Keratinocyte (primary cell): ENCODE measurements at regions not wholly inside any gene's neighbourhood (a gene's known extent, or its start where the extent isn't known, plus 50 kb on each side); places are given as distances from the start of the nearest gene placed in this dataset.

Experiments used
- DNase-seq: peaks from one replicate; pipeline ENCODE4 v3.0.0-alpha.2; 2011; ENCODE audit warnings: low read depth, missing footprints, low spot score
- FAIRE-seq: peaks from 2 replicates; lab custom pipeline; 2011; peaks lifted over from hg19 to GRCh38; lab: Jason Lieb, UNC
- H2AFZ ChIP-seq: 2 replicates; pipeline ENCODE4 v1.6.0; 2012; ENCODE audit warnings: low read length, control low read depth, inconsistent platforms; ENCODE audit not compliant: control insufficient read depth
- H3K27ac ChIP-seq: 2 replicates; pipeline ENCODE4 v1.5.1; 2011; ENCODE audit warnings: low read length; ENCODE audit not compliant: control insufficient read depth, insufficient read depth
- H3K27me3 ChIP-seq: 3 replicates; pipeline ENCODE4 v1.6.0; 2011; ENCODE audit warnings: low read length; ENCODE audit not compliant: control insufficient read depth, insufficient read depth; ENCODE audit errors: extremely low read depth
- H3K36me3 ChIP-seq, 2 experiments: 2 replicates in 1 of 2; 3 replicates in 1 of 2; pipeline ENCODE4 v1.5.1; 2011; ENCODE audit warnings: low read length in 2 of 2, mild to moderate bottlenecking in 1 of 2; ENCODE audit not compliant: control insufficient read depth in 2 of 2, insufficient read depth in 2 of 2; ENCODE audit errors: extremely low read depth in 1 of 2
- H3K4me1 ChIP-seq: 3 replicates; pipeline ENCODE4 v1.5.1; 2011; ENCODE audit warnings: low read length; ENCODE audit not compliant: control insufficient read depth, insufficient read depth; ENCODE audit errors: extremely low read depth
- H3K4me2 ChIP-seq: 3 replicates; pipeline ENCODE4 v1.6.0; 2011; ENCODE audit warnings: low read depth, low read length; ENCODE audit not compliant: control insufficient read depth, insufficient read depth; ENCODE audit errors: extremely low read depth
- H3K4me3 ChIP-seq, 3 experiments: fragments of 200-600 bp in 1 of 3; sonication (generic) in 1 of 3; 2 replicates in 2 of 3; 3 replicates in 1 of 3; pipeline ENCODE4 v1.5.1; 2011 to 2016; ENCODE audit warnings: low read length in 3 of 3, mild to moderate bottlenecking in 3 of 3, control low read depth in 2 of 3, inconsistent platforms in 1 of 3, low read depth in 1 of 3, mixed read lengths in 1 of 3, mixed run types in 1 of 3, moderate library complexity in 1 of 3; ENCODE audit not compliant: control insufficient read depth in 2 of 3, insufficient read depth in 2 of 3; ENCODE audit errors: extremely low read depth in 1 of 3
- H3K79me2 ChIP-seq: 2 replicates; pipeline ENCODE4 v1.6.0; 2012; ENCODE audit warnings: low read length; ENCODE audit not compliant: control insufficient read depth, insufficient read depth
- H3K9ac ChIP-seq: 3 replicates; pipeline ENCODE4 v1.6.0; 2011; ENCODE audit warnings: low read length; ENCODE audit not compliant: control insufficient read depth, insufficient read depth; ENCODE audit errors: extremely low read depth
- H3K9me1 ChIP-seq: 3 replicates; pipeline ENCODE4 v1.6.0; 2011; ENCODE audit warnings: low read length; ENCODE audit not compliant: control insufficient read depth, insufficient read depth; ENCODE audit errors: extremely low read depth
- H3K9me3 ChIP-seq: 2 replicates; pipeline ENCODE4 v1.5.1; 2012; ENCODE audit warnings: low read depth, low read length; ENCODE audit not compliant: control insufficient read depth
- H4K20me1 ChIP-seq: 3 replicates; pipeline ENCODE4 v1.6.0; 2011; ENCODE audit warnings: low read length; ENCODE audit not compliant: control insufficient read depth, insufficient read depth; ENCODE audit errors: extremely low read depth
- EZH2 ChIP-seq: IDR thresholded peaks from one replicate; pipeline ENCODE4 v1.6.1; 2012; ENCODE audit warnings: inconsistent platforms, mild to moderate bottlenecking, low read length, moderate library complexity
- dilution Hi-C: fragments of 300-500 bp; cut with MboI; formaldehyde crosslinking; loops from one replicate; pipeline ENCODE4 v1.7.0; 2020; ENCODE audit warnings: low sequenced_read_pairs; ENCODE audit not compliant: extremely low pct_ligation_motif_present
- TF ChIP-seq, protein P1 (sequence below), 3 experiments: IDR thresholded peaks in 1 of 3; conservative IDR thresholded peaks in 1 of 3; optimal IDR thresholded peaks in 1 of 3; 2 replicates in 2 of 3; 3 replicates in 1 of 3; pipeline versions ENCODE3 to v1.5.1; 2011; ENCODE audit warnings: low read length in 3 of 3, mild to moderate bottlenecking in 3 of 3, moderate library complexity in 2 of 3, control low read depth in 1 of 3, inconsistent platforms in 1 of 3; ENCODE audit not compliant: insufficient read depth in 2 of 3; ENCODE audit errors: extremely low read depth in 1 of 3

DNA sequence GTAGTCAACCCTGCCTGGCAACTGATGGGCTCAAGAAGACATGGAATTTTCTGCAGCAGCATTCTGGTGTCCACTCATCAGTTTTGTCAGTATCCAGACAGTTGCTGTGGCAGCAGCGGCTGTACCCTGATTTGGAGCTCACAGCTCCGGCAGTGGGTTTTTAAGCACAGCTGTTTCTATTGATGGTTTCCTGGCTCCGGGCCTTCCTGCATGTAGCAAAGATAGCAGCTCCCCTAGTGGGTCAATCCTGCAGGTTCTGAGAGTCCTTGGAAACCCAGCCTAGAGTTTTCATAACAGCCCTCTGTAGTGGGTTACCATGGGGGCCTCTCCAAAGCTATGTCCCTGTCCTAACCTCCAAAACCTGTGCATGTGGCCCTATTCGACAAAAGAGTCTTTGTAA, 84.0 kb upstream of the ATP6AP2 start:
- no peak overlapping the region for H3K4me2 ChIP-seq
- H3K9me3 ChIP-seq: no peaks in the 10 kb centered on the region
- no peak overlapping the region for H3K4me3 ChIP-seq
- H3K79me2 ChIP-seq: no peaks in the 10 kb centered on the region
- TF ChIP-seq EZH2: no peak
- TF ChIP-seq, protein P1, sequence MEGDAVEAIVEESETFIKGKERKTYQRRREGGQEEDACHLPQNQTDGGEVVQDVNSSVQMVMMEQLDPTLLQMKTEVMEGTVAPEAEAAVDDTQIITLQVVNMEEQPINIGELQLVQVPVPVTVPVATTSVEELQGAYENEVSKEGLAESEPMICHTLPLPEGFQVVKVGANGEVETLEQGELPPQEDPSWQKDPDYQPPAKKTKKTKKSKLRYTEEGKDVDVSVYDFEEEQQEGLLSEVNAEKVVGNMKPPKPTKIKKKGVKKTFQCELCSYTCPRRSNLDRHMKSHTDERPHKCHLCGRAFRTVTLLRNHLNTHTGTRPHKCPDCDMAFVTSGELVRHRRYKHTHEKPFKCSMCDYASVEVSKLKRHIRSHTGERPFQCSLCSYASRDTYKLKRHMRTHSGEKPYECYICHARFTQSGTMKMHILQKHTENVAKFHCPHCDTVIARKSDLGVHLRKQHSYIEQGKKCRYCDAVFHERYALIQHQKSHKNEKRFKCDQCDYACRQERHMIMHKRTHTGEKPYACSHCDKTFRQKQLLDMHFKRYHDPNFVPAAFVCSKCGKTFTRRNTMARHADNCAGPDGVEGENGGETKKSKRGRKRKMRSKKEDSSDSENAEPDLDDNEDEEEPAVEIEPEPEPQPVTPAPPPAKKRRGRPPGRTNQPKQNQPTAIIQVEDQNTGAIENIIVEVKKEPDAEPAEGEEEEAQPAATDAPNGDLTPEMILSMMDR (optimal IDR thresholded peaks at IDR 0.05 in 1 of 3, IDR thresholded peaks at IDR 0.05 in 1 of 3, conservative IDR thresholded peaks at IDR 0.05 in 1 of 3; ENCODE audit: extremely low read depth in 1 of 3, insufficient read depth in 2 of 3, low read length in 3 of 3): peak in 1 of 3 experiments; percentile 6
- dilution Hi-C loops: no loop called here
- H2AFZ ChIP-seq: no peak overlapping the region
- DNase-seq (no peak), FAIRE-seq (no peak)
- no peaks in the 10 kb centered on the region for H4K20me1 ChIP-seq
- H3K27me3 ChIP-seq: peaks cover 6% of the 10 kb centered on the region
- no peaks in the 10 kb centered on the region for H3K4me1 ChIP-seq
- H3K9ac ChIP-seq: no peak overlapping the region
- no peak overlapping the region for H3K27ac ChIP-seq
- H3K36me3 ChIP-seq: no peaks in the 10 kb centered on the region
- no peaks in the 10 kb centered on the region for H3K9me1 ChIP-seq

GRCh38 chrX:40495659-40496058, 85.1 kb upstream of the ATP6AP2 start:
- Histone ChIP-seq H3K9me3 (no peaks in the 10 kb centered on the region), H3K27ac (no peak overlapping the region), H3K4me2 (no peak overlapping the region), H3K27me3 (peaks cover under 1% of the 10 kb centered on the region), H3K4me3 (no peak overlapping the region), H3K79me2 (no peaks in the 10 kb centered on the region), H2AFZ (no peak overlapping the region), H3K4me1 (no peaks in the 10 kb centered on the region), H4K20me1 (no peaks in the 10 kb centered on the region), H3K9me1 (no peaks in the 10 kb centered on the region), H3K36me3 (no peaks in the 10 kb centered on the region), H3K9ac (no peak overlapping the region)
- TF ChIP-seq EZH2: no peak
- TF ChIP-seq, protein P1 (optimal IDR thresholded peaks at IDR 0.05 in 1 of 3, IDR thresholded peaks at IDR 0.05 in 1 of 3, conservative IDR thresholded peaks at IDR 0.05 in 1 of 3; ENCODE audit: extremely low read depth in 1 of 3, insufficient read depth in 2 of 3, low read length in 3 of 3): no peak
- dilution Hi-C loops: no loop called here
- DNase-seq: no peak
- no peak for FAIRE-seq
